ENCODE measurements at regions not wholly inside any gene's neighbourhood (a gene's known extent, or its start where the extent isn't known, plus 50 kb on each side); places are given as distances from the start of the nearest gene placed in this dataset.

GRCh38 chr6:169342710-169343109 is 89.1 kb upstream of the THBS2 start:
- Mint-ChIP-seq H3K4me3 (no peak overlapping the region), H3K27me3 (ENCODE audit: insufficient read depth) (peaks cover 4% of the 10 kb centered on the region), H3K36me3 (ENCODE audit: low read depth) (no peaks in the 10 kb centered on the region), H3K9me3 (no peaks in the 10 kb centered on the region), H3K4me1 (ENCODE audit: low read depth) (no peaks in the 10 kb centered on the region), H3K27ac (no peak overlapping the region)
- DNase-seq, result no peak
- no peak for TF ChIP-seq CTCF (IDR thresholded peaks at IDR 0.05)

GRCh38 chr6:169341706-169342105 is 88.1 kb upstream of the THBS2 start:
- Mint-ChIP-seq H3K4me3 (no peak overlapping the region), H3K27ac (no peak overlapping the region), H3K27me3 (ENCODE audit: insufficient read depth) (peaks cover 4% of the 10 kb centered on the region), H3K9me3 (no peaks in the 10 kb centered on the region), H3K36me3 (ENCODE audit: low read depth) (no peaks in the 10 kb centered on the region), H3K4me1 (ENCODE audit: low read depth) (no peaks in the 10 kb centered on the region)
- DNase-seq, result no peak
- TF ChIP-seq CTCF (IDR thresholded peaks at IDR 0.05), result no peak

- no peak for DNase-seq
Observed at GRCh38 chr6:169341065-169341464, 87.4 kb upstream of the THBS2 start.

GRCh38 chr6:169340395-169340794 is 86.7 kb upstream of the THBS2 start:
- Mint-ChIP-seq H3K4me3 (no peak overlapping the region), H3K9me3 (no peaks in the 10 kb centered on the region), H3K27ac (no peak overlapping the region), H3K27me3 (ENCODE audit: insufficient read depth) (peaks cover 2% of the 10 kb centered on the region), H3K36me3 (ENCODE audit: low read depth) (no peaks in the 10 kb centered on the region), H3K4me1 (ENCODE audit: low read depth) (no peaks in the 10 kb centered on the region)
- no peak for DNase-seq
- TF ChIP-seq CTCF (IDR thresholded peaks at IDR 0.05), result no peak

More at GRCh38 chr6:169341065-169341464, 87.4 kb upstream of the THBS2 start:
- Mint-ChIP-seq H3K4me3 (no peak overlapping the region), H3K27me3 (ENCODE audit: insufficient read depth) (peaks cover 3% of the 10 kb centered on the region), H3K27ac (no peak overlapping the region), H3K4me1 (ENCODE audit: low read depth) (no peaks in the 10 kb centered on the region), H3K36me3 (ENCODE audit: low read depth) (no peaks in the 10 kb centered on the region), H3K9me3 (no peaks in the 10 kb centered on the region)
- no peak for TF ChIP-seq CTCF (IDR thresholded peaks at IDR 0.05)

GRCh38 chr6:169339731-169340309 is 86.2 kb upstream of the THBS2 start:
- Mint-ChIP-seq H3K9me3 (no peaks in the 10 kb centered on the region), H3K36me3 (ENCODE audit: low read depth) (no peaks in the 10 kb centered on the region), H3K4me3 (no peak overlapping the region), H3K4me1 (ENCODE audit: low read depth) (no peaks in the 10 kb centered on the region), H3K27me3 (ENCODE audit: insufficient read depth) (peaks cover 2% of the 10 kb centered on the region), H3K27ac (no peak overlapping the region)
- no peak for TF ChIP-seq CTCF (IDR thresholded peaks at IDR 0.05)
- DNase-seq, result no peak

GRCh38 chr6:169339025-169339424 is 85.4 kb upstream of the THBS2 start:
- H3K9me3 Mint-ChIP-seq, result no peaks in the 10 kb centered on the region
- DNase-seq, result no peak
- H3K4me1 Mint-ChIP-seq (ENCODE audit: low read depth), result no peaks in the 10 kb centered on the region
- TF ChIP-seq CTCF (IDR thresholded peaks at IDR 0.05), result no peak
- no peak overlapping the region for H3K4me3 Mint-ChIP-seq
- no peaks in the 10 kb centered on the region for H3K36me3 Mint-ChIP-seq (ENCODE audit: low read depth)
- H3K27me3 Mint-ChIP-seq (ENCODE audit: insufficient read depth), result peaks cover 2% of the 10 kb centered on the region
- H3K27ac Mint-ChIP-seq, result no peak overlapping the region

Measured in HFFc6 (cell line).